HT1080 (cell line): ENCODE measurements at regions not wholly inside any gene's neighbourhood (a gene's known extent, or its start where the extent isn't known, plus 50 kb on each side); places are given as distances from the start of the nearest gene placed in this dataset.
"Not testable (repeated sequence)": the region's sequence is repeated elsewhere in the genome, so short reads cannot be mapped to it uniquely, and the experiment has no call there.

Source experiments
- DNase-seq: peaks from one replicate; pipeline ENCODE4 v3.0.0-alpha.2; 2015; ENCODE audit warnings: low read depth

DNA sequence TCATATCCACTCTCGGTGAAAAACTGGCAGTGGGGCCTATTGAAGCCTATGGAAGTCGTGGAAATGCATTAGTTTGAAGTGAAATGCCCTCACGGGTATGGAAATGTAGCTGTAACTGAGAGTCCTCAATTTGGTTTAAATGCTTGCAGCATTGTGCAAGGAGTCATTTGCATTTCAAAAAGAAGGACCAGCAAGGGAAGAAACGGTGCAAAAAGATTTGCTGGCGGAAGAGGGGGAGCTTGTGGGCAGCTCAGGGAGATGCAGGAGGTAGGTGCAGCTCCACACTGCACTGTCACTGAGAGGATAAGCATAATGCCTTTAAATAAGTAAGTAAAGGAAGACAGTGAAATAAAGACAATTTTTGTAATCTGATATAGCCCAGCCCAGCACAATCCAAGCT is 400.4 kb upstream of the DIPK2B start:
- no peak for DNase-seq

DNA sequence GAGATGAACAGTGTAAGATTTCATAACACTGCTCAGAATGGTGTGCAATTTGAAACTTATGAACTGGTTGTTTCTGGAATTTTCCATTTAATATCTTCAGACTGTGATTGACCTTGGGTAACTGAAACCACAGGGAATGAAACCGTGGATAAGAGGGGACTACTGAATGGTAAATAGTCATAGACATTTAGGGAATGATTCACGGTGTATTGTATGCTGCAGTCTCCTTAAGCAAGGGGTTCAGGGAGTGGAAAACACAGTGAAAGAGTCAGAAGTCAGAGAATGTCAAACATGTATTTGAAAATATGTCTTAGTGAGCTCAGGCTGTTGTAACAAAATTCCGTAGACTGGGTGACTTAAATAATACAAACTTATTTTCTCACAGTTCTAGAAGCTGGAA is 398.2 kb upstream of the DIPK2B start:
- no peak for DNase-seq

DNA sequence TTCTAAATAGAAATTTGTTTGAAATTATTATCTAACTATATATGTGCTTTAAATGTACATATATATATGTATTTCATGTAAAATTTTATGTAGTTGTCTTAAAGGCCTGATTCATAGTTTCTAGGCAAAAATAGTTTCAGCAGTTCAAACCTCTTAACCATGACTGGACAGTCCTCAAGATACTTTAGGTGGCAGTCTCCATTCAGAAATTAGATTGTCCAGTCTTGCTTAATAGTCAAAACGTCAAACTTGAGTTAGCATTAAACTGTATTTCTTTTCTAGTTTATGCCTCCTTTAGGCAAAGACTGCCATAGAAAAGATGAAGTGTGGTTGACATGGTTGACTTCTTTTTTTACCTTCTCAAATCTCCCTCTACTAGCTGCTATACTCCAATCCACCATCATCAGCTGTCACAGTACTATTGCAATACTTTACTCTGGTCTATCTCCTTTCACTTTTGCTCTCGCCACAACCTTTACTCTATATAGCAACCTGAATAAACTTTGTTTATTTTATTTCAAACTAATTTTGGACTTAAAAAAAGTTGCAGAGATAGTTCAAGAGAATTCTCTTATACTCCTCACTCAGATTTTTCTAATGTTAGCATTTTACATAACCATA is 395.6 kb upstream of the DIPK2B start:
- no peak for DNase-seq

DNA sequence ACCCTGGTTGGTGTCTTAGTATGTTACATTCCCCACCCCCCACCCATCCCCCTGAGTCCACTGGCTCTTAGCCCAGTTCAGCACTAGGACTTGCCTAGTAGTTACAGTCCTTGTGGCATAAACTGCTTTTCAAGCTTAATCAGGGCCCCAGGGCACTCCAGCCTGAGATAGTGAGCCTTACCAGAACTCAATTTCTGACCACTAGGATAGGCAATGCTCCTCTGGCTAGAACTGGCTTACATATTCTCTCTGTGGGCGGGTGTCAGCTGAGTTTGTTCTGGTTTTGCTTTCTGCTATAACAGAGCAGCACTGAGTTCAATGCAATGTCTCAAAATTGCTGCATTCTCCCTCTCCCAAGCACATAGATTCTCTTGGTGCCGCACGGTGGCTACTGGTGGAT is 391.4 kb upstream of the DIPK2B start:
- no peak for DNase-seq

DNA sequence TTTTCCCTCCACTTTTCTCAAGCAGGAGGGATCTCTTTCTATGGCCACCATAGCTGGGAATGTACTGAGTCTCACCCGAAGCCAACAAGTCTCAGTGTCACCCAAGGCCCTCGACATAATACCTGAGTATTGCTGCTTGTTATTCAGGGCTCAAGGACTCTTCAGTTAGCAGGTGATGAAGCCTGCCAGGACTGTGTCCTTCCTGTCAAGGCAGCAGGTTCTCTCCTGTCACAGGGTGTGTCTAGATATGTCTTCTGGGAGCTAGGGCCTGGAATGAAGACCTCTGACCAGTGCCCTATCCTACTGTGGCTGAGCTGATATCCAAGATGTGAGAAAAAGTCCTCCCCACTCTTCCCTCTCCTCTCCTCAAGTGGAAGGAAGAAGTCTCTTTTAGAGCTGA is 391.0 kb upstream of the DIPK2B start:
- DNase-seq = no peak

DNA sequence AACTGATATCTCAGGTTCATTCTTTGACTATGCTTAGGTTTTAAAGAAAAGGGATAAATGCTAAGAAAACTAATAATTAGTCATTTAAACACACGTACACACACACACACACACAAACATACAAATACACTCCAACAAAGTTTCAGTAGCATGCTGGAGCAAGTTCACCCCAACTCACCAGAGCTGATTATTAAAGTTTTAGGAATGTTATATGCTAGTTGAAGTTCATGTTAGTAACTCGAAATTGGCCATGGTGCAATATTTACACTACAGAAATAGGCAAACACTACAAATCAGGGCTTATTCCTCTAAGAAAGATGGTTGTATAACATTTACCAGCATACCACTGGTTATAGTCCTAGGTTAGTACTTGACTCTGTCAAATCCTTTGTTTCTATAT is 384.0 kb upstream of the DIPK2B start:
- DNase-seq = no peak

DNA sequence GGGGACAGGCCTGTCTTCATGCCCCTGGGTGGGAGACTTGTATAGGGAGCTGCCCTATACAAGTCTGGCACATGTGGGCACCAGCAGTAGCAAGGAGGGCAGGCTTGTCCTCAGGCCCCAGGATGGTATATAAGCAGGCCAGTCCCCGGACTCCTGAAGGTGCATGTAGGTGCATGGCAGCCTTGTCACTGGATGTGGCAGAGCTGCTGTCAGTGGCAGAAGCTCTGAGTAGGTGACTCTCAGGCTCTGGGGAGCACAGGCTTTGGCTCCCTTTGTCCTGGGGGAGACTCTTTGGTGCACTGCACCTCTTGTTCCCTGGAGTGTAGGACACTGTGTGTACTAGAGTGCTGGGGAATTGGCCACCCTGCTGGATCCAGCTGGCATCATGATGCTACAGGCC is 376.7 kb upstream of the DIPK2B start:
- DNase-seq = no peak

DNA sequence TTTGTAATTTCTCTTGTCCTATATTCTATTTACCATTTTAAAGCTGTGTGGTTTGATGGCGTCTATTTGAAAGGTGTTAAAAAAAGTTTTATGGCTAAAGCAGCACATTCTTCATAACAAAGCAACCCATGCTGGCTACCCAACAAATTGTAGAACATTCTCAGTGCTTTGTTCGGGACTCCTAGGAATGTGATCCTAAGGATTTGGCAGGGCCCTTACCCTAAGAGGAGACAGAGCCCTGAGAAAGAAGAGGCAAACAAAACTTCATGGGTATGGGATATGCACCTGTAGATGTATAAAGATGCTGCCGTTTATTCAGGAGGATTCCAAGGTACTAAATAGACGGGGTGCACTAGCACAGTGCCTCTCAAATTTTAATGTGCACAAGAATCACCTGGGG is 370.8 kb upstream of the DIPK2B start:
- no peak for DNase-seq

DNA sequence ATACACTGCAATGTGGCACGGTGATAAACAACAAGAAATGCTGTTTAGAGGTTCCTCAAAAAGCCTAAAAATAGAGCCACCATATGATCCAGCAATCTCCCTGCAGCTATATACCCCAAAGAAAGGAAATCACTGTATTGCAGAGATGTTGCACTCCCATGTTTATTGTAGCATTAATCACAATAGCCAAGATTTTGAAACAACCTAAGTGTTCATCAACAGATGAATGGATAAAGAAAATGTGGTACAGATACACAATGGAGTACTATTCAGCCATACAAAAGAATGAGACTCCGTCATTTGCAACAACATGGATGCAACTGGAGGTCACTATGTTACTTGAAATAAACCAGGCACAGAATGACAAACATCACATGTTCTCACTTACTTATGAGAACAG is 365.8 kb upstream of the DIPK2B start:
- DNase-seq = no peak

DNA sequence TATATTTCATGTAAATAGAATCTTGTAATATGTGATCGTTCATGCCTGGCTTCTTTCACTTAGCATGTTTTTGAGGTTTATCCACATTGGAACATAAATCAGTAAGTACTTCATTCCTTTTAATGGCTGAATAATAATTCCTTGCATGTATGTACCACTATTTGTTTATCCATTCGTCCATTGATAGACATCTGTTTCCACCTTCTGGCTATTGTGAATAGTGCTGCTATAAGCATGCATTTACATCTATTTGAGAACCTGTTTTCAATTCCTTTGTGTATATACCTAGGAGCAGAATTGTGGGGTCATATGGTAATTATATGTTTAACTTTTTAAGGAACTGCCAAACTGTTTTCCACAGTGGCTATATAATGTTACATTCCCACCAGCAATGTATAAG is 356.7 kb upstream of the DIPK2B start:
- DNase-seq = peak; percentile 4

DNA sequence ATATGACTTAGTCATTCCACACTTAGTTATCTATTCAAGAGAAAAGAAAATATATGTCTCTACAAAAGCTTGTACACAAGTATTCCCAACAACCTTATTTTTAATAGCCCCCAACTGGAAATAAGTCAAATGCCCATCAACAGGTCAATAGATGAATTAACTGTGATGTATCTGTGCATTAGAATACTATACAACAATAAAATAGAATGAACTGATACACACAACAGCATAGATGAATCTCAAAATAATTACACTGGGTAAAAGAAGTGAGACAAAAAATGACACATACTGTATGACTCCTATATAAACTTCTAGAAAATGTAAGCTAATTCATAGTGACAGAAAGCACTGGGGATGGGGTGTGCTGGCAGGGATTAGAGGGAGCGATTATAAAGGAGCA is 354.1 kb upstream of the DIPK2B start:
- DNase-seq = no peak

DNA sequence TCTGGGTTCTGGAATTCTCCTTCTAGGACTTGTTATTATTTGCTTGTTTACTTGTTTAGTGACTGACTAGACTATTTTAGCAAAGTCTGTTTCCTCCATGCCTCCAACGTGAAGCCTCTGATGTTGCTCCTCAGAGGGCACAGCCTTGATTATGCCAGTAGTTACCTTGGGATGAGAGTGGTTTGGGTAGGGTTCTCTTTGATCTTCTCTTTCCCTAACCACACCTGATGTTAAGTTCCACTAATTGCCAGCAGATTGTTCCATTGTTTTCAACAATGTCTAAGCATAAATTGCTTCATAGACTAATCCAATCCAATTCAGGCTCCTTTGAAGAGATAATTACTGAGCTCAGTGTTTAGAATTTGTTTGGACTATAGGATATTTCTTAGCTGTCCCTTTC is 352.7 kb upstream of the DIPK2B start:
- no peak for DNase-seq

DNA sequence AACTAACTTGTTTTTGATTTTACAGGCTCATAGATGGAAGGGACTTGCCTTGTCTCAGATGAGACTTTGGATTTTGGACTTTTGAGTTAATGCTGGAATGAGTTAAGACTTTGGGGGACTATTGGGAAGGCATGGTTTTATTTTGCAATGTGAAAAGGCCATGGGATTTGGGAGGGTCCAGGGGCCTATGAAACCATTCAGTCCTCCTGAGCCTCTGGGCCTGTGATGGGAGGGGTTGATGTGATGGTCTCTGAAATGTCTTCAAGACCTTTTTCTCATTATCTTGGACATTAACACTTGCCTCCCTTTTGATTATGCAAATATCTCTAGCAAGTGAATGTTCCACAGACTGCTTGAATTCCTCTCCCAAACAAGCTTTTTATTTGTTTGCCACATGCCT is 346.0 kb upstream of the DIPK2B start:
- not testable (repeated sequence) for DNase-seq

DNA sequence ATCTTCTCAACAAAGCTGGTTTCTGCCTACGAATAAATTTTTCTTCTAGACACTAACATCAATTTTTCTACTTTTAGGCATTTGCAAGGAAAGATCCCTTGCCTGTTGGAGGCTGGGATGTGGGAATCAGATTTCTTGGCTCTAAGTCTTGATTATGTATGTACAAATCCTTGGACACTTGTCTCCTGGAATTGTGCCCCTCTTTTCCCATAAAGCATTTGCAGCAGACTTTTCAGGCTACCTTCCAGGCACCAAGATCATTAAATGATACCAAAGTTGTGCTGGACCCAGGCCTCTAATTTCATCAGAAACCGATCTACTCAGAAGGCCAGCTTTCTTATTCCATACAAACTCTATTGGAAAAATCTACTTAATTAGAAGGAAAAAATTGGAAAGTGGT is 339.5 kb upstream of the DIPK2B start:
- no peak for DNase-seq

DNA sequence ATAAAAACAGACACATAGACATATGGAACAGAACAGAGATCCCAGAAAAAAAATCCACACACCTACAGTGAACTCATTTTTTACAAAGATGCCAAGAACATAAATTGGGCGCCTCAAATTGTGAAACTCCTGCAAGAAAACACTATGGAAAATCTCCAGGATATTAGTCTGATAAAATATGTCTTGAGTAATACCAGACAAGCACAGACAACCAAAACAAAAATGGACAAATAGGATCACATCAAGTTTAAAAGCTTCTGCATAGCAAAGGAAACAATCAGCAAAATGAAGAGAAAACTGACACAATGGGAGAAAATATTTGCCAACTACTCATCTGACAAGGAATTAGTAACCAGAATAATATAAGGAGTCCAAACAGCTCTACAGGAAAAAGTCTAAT is 337.3 kb upstream of the DIPK2B start:
- no peak for DNase-seq

DNA sequence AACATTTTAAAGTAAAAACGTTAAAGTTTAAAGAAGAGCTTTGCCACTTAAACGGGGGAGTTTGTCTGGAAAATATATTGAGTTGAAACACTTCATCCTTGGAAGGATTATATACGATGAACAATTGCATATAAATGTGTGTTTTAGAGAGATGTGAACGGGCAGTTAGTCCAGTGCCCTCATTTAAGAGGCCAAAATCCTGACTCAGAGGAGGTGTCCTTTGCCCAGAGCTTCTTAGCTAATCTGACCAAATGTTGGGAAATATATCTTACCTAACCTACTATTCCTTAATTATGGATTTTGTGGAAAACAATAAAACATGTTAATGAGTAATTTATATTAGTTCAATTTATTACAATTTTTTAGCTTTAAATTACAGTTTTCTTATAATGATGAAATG is 327.2 kb upstream of the DIPK2B start:
- no peak for DNase-seq

DNA sequence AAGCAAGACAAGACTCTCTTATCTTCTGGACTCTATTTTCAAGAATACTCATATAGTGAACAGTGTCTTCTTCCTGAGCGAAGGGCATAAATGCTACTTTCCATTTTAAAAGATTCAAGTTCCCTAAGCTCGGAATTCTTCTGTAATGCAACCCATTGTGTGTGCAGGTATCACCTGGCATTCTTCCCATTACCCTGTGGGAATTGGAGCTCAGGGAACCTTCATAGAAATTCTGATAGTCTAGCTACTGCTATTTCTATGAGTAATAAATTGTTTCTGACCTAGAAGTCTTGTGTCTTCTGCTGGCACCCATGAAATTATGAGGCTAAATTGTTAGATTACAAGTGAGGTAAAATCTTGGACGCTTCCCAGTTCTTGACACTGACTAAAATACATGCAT is 324.1 kb upstream of the DIPK2B start:
- DNase-seq = no peak

DNA sequence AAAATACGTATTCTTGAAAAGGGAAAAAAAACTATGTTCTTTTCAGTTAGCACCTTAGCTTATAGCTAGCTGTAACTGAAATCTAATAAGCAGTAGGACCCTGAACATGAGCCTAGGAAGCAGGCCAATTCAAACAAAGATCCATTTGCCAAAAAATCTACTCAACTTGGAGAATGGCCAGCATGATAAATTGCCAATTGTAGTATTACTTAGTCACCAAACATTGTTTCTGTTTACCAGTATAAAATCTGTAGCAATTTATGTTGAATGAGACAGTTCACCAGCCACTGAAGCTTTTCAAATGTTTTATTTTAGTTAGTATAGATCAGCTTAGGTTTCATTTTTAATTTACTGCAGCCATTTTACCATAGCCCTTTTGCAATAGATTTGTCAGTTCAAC is 323.6 kb upstream of the DIPK2B start:
- DNase-seq = no peak

DNA sequence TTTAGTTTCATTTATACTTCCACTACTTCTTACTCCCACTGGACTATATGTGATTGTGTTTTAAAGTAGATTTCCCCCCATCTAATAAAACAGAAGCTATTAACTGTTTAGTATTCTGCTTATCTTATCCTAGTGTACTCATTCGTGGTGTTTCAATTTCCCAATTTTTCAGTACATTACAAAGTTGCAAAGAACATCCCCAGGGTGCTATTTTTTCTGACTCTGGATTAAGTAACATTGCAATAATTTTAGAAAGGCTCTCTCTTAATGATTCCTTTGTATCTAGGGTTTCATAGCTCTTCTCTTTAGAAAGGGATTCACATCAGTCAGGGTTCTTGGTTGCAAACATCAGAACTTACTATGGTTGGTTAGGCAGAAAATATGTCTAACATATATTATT is 317.9 kb upstream of the DIPK2B start:
- DNase-seq = no peak

DNA sequence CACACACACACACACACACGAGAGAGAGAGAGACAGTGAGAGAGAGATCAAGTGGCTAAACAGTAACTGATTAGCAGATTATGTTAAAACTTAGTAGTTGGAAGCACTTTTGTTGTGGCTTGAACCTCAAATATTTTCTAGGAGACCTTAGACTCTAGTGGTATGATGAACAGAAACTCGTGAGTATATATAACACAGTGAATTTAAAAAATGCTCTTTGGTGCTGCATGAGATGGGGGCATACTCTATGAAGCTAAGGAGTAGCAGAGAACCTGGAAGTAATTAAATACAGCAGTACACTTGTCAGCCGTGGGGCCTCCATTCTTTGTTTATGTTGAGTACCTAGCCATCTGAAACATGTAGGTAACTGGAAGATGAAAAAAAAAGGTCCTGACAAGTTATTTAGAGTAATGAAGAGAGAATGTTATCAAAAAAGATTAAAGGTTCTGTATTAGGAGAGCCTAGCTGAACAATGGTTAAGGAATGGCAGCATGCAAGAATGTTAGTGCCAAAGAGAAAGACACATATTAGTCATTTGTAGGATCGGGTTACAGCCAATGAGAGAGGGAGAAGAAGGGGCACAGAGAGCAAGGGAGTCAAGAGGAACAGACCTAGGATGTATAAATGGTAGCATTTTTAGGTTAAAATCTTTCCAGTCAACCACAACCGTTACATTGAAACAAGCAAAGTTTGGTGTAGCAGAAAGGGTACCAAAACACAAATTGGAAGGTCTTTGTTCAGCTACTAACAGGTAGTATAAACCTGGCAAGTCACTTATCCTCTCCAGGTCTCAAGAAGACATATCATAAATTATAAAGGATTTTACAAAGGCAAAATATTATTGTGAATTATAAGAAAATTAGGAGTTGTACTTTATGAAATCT is 316.7 kb upstream of the DIPK2B start:
- DNase-seq = peak; percentile 77

DNA sequence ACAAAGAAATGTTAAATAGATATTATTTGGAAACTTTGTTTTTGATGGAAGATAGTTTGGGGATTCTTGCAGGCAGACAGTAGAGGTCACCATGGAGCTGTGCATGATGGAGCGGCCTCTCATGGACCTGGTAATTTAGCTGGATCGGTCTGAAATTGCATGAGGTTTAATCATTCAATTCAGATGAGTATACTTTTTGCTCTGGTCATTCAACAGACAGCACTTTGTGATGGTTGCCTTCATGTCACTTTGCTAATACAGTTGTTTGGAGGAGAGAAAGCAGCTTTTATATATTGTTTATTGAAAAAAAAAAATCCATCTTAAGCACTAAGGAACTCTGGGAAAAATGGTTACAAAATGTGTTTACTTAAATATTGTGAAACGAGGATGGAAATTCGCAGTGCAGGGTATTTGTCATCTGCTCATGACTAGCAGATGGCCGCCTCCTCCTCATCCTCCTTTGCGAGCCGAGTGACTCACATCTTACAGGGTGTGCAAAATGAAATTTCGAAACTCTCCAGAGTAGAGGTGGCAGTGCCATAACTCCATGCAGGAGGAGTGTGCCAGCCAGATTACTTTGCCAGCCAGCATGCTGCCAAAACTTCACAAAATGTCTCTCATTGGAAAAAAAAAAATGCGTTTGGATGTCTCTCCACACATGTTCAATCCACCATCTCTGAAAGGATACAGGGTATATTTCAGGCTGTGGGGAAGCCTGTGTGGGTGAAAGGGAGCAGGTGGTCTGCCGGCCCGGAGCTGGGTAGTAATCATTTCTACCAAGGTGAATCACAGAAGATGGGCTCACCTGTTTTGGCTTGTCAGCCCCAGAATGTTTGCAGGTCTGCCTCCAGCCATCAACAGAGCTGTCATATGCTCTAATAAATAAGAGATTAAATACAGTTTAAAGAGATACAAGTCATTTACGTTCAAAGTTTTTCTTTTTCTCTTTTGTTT is 314.9 kb upstream of the DIPK2B start:
- DNase-seq = peak; percentile 92

DNA sequence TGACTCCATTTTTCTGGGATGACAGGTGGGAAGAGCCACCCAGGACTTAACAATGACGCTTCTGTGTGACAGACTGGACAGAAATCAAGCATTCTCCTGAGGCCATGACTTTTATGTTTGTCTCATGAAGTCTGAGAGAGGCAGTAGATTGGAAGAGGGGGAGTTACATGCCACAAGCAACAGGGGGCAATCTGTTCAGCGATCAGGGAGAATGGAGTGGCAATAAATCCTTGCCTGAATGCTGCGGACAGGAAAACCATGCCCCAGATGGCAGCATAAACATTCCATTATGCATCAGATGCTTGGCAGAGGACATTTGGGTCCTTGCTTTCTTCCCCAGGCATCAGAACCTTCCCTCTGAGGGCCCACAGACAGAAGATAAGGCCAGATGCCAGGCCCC is 312.4 kb upstream of the DIPK2B start:
- no peak for DNase-seq
